Cardiac fibroblast (primary cell): ENCODE measurements at regions not wholly inside any gene's neighbourhood (a gene's known extent, or its start where the extent isn't known, plus 50 kb on each side); places are given as distances from the start of the nearest gene placed in this dataset.

ENCODE experiments used
- DNase-seq, 2 donors: peaks; one replicate each; pipeline versions ENCODE4 v3.0.0 to v3.0.0-alpha.2; 2010; ENCODE audit warnings: low read depth in 2 of 2
- H3K4me3 ChIP-seq, 2 donors: replicated peaks in 1 of 2; 1 replicate in 1 of 2; 2 replicates in 1 of 2; pipeline ENCODE4 v1.5.1; 2011; ENCODE audit warnings: low read depth in 2 of 2, low read length in 2 of 2, mild to moderate bottlenecking in 2 of 2, moderate library complexity in 1 of 2
- TF ChIP-seq, protein P1 (sequence below): IDR thresholded peaks from one replicate; pipeline ENCODE4 v1.5.1; 2011; ENCODE audit warnings: low read depth, mild to moderate bottlenecking, low read length, inconsistent platforms

DNA sequence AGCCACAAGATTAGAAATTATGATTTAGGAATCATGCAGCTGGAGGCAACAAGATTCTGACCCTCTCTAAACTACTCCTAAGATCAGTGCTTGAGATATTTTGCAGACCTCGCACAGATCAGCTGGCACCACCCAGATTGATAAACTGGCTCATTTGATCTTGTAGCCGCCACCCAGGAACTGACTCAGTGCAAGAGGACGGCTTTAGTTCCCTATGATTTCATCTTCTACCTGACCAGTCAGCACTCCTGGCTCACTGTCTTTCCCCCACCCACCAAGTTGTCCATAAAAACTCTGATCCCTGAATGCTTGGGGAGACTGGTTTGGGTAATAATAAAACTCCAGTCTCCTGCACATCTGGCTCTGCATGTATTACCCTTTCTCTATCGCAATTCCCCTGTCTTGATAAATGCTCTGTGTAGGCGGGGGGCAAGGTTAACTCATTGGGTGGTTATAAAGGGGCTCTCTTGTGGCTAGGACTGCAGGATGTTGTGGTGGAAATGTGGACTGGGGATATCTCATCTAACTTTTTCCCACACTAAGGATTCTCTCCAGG lies 96.1 kb downstream of the ARL6IP6 start:
- TF ChIP-seq, protein P1, sequence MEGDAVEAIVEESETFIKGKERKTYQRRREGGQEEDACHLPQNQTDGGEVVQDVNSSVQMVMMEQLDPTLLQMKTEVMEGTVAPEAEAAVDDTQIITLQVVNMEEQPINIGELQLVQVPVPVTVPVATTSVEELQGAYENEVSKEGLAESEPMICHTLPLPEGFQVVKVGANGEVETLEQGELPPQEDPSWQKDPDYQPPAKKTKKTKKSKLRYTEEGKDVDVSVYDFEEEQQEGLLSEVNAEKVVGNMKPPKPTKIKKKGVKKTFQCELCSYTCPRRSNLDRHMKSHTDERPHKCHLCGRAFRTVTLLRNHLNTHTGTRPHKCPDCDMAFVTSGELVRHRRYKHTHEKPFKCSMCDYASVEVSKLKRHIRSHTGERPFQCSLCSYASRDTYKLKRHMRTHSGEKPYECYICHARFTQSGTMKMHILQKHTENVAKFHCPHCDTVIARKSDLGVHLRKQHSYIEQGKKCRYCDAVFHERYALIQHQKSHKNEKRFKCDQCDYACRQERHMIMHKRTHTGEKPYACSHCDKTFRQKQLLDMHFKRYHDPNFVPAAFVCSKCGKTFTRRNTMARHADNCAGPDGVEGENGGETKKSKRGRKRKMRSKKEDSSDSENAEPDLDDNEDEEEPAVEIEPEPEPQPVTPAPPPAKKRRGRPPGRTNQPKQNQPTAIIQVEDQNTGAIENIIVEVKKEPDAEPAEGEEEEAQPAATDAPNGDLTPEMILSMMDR = no peak
- H3K4me3 ChIP-seq = no peak overlapping the region
- DNase-seq = no peak

- TF ChIP-seq, protein P1 = no peak
- H3K4me3 ChIP-seq = no peak overlapping the region
- DNase-seq = no peak
Measured at GRCh38 chr2:152813351-152813750, 94.9 kb downstream of the ARL6IP6 start.
